ENCODE measurements at regions not wholly inside any gene's neighbourhood (a gene's known extent, or its start where the extent isn't known, plus 50 kb on each side); places are given as distances from the start of the nearest gene placed in this dataset.

DNA sequence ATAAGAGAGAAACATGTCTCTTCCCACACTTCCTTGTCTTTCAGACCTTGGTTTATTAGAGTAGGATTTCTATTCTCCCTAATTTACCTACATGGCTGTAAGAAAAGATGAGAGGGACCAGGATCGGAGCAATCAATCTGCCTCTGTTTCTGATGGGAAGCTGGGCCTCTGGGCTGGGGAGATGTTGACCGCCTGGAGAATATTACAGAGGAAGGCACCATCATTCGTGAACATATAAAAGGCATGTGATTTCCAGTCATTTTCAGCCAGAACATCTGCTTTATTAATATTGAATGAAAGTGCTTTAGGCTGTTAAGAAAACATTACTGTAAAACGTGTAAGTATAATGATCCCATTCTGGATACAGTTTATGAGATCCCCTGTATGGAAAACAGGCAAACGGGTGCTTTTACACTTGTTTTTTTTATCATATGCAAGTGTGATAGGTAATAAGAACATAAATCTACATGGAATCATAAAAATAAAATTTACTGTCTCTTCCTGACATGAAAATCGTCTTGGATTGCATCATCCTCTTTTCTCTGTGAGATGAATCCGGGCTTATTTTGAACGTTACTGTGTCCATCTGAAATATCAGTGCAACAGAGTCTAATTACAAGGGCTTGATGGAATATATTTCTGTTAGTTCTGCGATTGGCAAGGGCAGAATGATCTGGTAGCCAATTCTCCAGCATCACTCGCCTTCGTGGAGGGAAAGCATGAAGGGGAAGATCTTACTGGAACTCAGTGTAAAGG, 94.5 kb upstream of the BAIAP2L1 start:
- Histone ChIP-seq H3K9me3 (ENCODE audit: control insufficient read depth in 4 of 4, insufficient read depth in 3 of 4, low read length in 3 of 4) (peaks cover 0 to 10% (median 5%) of the 10 kb centered on the region in 4 donors), H3K27me3 (ENCODE audit: control insufficient read depth in 3 of 3, insufficient read depth in 3 of 3, low read length in 2 of 3) (no peaks in the 10 kb centered on the region), H3K4me1 (ENCODE audit: control insufficient read depth in 5 of 5, insufficient read depth in 5 of 5, low read length in 5 of 5) (no peaks in the 10 kb centered on the region), H3K9ac (ENCODE audit: insufficient read depth in 1 of 2, low read length in 2 of 2) (no peak overlapping the region), H3K36me3 (ENCODE audit: control insufficient read depth in 4 of 4, insufficient read depth in 4 of 4, low read length in 4 of 4) (no peaks in the 10 kb centered on the region), H3K27ac (ENCODE audit: low read depth in 1 of 2, low read length in 1 of 2) (no peak overlapping the region), H3K4me3 (no peak overlapping the region)
- WGBS, 2 donors: 87 to 91% methylated on average over 11 of the region's 11 CpGs
- ATAC-seq (ENCODE audit: insufficient read depth, low FRiP score) (no peak), DNase-seq (no peak)
- TF ChIP-seq, protein P1, sequence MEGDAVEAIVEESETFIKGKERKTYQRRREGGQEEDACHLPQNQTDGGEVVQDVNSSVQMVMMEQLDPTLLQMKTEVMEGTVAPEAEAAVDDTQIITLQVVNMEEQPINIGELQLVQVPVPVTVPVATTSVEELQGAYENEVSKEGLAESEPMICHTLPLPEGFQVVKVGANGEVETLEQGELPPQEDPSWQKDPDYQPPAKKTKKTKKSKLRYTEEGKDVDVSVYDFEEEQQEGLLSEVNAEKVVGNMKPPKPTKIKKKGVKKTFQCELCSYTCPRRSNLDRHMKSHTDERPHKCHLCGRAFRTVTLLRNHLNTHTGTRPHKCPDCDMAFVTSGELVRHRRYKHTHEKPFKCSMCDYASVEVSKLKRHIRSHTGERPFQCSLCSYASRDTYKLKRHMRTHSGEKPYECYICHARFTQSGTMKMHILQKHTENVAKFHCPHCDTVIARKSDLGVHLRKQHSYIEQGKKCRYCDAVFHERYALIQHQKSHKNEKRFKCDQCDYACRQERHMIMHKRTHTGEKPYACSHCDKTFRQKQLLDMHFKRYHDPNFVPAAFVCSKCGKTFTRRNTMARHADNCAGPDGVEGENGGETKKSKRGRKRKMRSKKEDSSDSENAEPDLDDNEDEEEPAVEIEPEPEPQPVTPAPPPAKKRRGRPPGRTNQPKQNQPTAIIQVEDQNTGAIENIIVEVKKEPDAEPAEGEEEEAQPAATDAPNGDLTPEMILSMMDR (IDR thresholded peaks at IDR 0.05; ENCODE audit: control extremely low read depth, extremely low read depth): no peak

DNA sequence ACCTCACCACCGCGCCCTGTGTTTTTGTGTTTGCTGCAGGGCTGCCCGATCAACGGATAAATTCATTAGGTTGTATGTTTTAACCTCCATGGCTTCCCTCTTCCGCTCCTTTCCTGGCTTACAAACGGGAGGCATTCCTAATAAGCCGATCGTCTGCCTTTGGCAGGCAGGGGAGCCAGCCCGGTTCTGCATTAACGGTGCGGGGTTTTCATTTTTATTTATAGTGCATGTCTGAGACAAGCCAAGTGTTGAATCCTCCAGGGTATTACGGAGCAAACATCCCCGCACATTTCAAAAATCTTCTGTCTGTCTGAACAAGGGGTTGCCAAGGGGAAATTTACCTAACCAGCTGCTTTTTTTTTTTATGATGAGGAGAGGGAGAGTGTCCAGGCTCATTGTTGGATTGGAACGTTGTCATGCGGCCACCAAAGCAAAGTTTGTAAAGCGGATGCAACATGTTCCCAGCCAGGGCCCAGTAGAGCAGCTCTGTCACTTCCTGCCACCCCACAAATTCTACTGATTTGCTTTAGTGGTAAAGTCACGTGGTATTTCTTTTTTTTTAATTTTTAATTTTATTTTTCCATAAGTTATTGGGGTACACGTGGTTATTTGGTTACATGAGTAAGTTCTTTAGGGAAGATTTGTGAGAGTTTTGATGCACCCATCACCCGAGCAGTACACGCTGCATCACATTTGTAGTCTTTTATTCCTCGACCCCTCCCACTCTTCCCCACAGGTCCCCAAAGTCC, 92.3 kb upstream of the BAIAP2L1 start:
- no peak for DNase-seq
- 85 to 86% methylated on average over 21 of the region's 21 CpGs for WGBS, 2 donors
- no peaks in the 10 kb centered on the region for H3K36me3 ChIP-seq (ENCODE audit: control insufficient read depth in 4 of 4, insufficient read depth in 4 of 4, low read length in 4 of 4)

DNA sequence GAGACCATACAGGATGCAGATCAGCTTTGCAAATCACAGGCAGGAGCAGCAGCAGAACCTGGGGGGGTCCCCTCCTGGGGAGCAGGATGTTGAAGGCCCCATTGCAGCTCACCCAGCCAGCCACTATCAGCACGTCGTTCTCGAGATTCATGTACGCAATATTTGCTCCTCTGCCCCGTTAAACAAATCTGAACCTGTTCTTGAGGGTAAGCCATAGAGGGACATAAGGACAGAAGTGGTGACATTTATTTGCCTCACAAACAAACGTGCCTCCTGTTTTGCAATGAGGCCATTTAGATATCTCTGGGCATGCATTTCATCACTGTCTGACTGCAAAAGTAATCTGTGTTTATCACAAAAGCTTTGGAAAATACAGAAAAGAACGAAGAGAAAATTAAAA, 87.3 kb upstream of the BAIAP2L1 start:
- TF ChIP-seq, protein P1 (IDR thresholded peaks at IDR 0.05; ENCODE audit: control extremely low read depth, extremely low read depth): no peak
- peaks cover 0 to 6% (median 5%) of the 10 kb centered on the region in 3 donors for H3K27me3 ChIP-seq (ENCODE audit: control insufficient read depth in 3 of 3, insufficient read depth in 3 of 3, low read length in 2 of 3)
- no peak for DNase-seq
- H3K4me3 ChIP-seq: no peak overlapping the region
- WGBS, 2 donors: 58 to 64% methylated on average over 7 of the region's 7 CpGs
- no peak overlapping the region for H3K9ac ChIP-seq (ENCODE audit: insufficient read depth in 1 of 2, low read length in 2 of 2)
- H3K27ac ChIP-seq (ENCODE audit: low read depth in 1 of 2, low read length in 1 of 2): no peak overlapping the region
- no peaks in the 10 kb centered on the region for H3K4me1 ChIP-seq (ENCODE audit: control insufficient read depth in 5 of 5, insufficient read depth in 5 of 5, low read length in 5 of 5)
- no peaks in the 10 kb centered on the region for H3K36me3 ChIP-seq (ENCODE audit: control insufficient read depth in 4 of 4, insufficient read depth in 4 of 4, low read length in 4 of 4)
- no peak for ATAC-seq (ENCODE audit: insufficient read depth, low FRiP score)
- peaks cover 0 to 3% (median 0%) of the 10 kb centered on the region in 4 donors for H3K9me3 ChIP-seq (ENCODE audit: control insufficient read depth in 4 of 4, insufficient read depth in 3 of 4, low read length in 3 of 4)

More for the DNA sequence above, 92.3 kb upstream of the BAIAP2L1 start:
- TF ChIP-seq, protein P1 (IDR thresholded peaks at IDR 0.05; ENCODE audit: control extremely low read depth, extremely low read depth): no peak
- H3K9me3 ChIP-seq (ENCODE audit: control insufficient read depth in 4 of 4, insufficient read depth in 3 of 4, low read length in 3 of 4): peaks cover 0 to 10% (median 5%) of the 10 kb centered on the region in 4 donors
- no peaks in the 10 kb centered on the region for H3K27me3 ChIP-seq (ENCODE audit: control insufficient read depth in 3 of 3, insufficient read depth in 3 of 3, low read length in 2 of 3)
- no peaks in the 10 kb centered on the region for H3K4me1 ChIP-seq (ENCODE audit: control insufficient read depth in 5 of 5, insufficient read depth in 5 of 5, low read length in 5 of 5)
- H3K9ac ChIP-seq (ENCODE audit: insufficient read depth in 1 of 2, low read length in 2 of 2): no peak overlapping the region
- no peak overlapping the region for H3K4me3 ChIP-seq
- no peak overlapping the region for H3K27ac ChIP-seq (ENCODE audit: low read depth in 1 of 2, low read length in 1 of 2)
- ATAC-seq (ENCODE audit: insufficient read depth, low FRiP score): no peak
